ENCODE measurements at regions not wholly inside any gene's neighbourhood (a gene's known extent, or its start where the extent isn't known, plus 50 kb on each side); places are given as distances from the start of the nearest gene placed in this dataset.
"Not testable (repeated sequence)": the region's sequence is repeated elsewhere in the genome, so short reads cannot be mapped to it uniquely, and the experiment has no call there.

DNA sequence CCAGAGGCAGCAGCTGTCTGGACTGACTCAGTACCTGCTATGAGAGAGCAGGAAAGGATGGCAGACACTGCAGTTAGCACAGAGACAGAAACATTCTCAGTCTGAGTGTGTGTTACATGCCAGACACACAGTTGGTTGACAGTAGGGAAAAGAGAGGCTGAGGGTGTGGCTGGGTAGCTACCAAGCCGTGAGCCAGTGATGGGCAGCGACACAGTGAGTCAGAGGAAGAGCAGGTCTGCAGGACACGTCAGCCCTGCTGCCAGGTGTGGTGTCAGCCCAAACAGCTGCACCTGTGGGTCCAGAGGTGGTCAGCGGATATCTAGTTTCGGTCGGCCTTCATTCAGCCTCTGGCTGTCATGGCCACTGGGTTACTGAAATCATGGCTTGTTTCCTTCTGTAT, 124.4 kb upstream of the SPATA31A3 start:
- TF ChIP-seq, protein P1, sequence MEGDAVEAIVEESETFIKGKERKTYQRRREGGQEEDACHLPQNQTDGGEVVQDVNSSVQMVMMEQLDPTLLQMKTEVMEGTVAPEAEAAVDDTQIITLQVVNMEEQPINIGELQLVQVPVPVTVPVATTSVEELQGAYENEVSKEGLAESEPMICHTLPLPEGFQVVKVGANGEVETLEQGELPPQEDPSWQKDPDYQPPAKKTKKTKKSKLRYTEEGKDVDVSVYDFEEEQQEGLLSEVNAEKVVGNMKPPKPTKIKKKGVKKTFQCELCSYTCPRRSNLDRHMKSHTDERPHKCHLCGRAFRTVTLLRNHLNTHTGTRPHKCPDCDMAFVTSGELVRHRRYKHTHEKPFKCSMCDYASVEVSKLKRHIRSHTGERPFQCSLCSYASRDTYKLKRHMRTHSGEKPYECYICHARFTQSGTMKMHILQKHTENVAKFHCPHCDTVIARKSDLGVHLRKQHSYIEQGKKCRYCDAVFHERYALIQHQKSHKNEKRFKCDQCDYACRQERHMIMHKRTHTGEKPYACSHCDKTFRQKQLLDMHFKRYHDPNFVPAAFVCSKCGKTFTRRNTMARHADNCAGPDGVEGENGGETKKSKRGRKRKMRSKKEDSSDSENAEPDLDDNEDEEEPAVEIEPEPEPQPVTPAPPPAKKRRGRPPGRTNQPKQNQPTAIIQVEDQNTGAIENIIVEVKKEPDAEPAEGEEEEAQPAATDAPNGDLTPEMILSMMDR (IDR thresholded peaks at IDR 0.05), result not testable (repeated sequence)
- TF ChIP-seq POLR2A (IDR thresholded peaks at IDR 0.05), result not testable (repeated sequence)

Measured in prostate gland (tissue), 2 donors.